ENCODE measurements at regions not wholly inside any gene's neighbourhood (a gene's known extent, or its start where the extent isn't known, plus 50 kb on each side); places are given as distances from the start of the nearest gene placed in this dataset.

- no peak for TF ChIP-seq TCF12 (IDR thresholded peaks at IDR 0.05; ENCODE audit: low read depth)
- TF ChIP-seq USF1 (IDR thresholded peaks at IDR 0.05), result no peak
- no peak for TF ChIP-seq CEBPB (IDR thresholded peaks at IDR 0.05)
- no peak for TF ChIP-seq REST (IDR thresholded peaks at IDR 0.05; ENCODE audit: low read depth)
- no peak for TF ChIP-seq YY1 (IDR thresholded peaks at IDR 0.05; ENCODE audit: low read depth)
These were observed 200.3 kb downstream of the LSM5 start for GRCh38 chr7:32289651-32290414.

DNA sequence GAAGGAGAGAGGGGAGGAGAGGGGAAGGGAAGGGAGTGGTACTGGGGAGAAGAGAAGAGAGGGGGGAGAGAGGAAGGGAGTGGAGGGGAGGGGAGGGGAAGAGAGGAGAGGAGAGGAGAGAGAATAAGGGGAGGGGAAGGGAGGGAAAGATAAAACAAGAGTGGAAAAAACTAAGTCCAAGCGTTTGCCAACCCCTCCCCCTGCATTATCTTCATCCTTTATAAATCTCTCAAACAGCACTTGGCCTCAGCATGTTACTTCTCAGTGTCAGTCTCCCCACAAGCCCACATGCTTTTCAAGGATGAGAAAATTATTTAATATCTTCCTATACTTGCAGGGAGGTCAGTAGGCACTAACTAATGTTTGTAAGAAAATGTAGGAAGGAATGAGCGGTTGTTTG is 204.5 kb downstream of the LSM5 start:
- TF ChIP-seq REST (IDR thresholded peaks at IDR 0.05; ENCODE audit: low read depth), result no peak
- TF ChIP-seq CREB1 (IDR thresholded peaks at IDR 0.05; ENCODE audit: low read depth), result no peak
- TF ChIP-seq YY1 (IDR thresholded peaks at IDR 0.05; ENCODE audit: low read depth), result no peak
- TF ChIP-seq CEBPB (IDR thresholded peaks at IDR 0.05), result no peak
- TF ChIP-seq TAF1 (IDR thresholded peaks at IDR 0.05; ENCODE audit: low read depth), result no peak
- no peak for TF ChIP-seq USF1 (IDR thresholded peaks at IDR 0.05)
- no peak for TF ChIP-seq ZBTB7A (IDR thresholded peaks at IDR 0.05; ENCODE audit: low read depth)
- TF ChIP-seq MAX (IDR thresholded peaks at IDR 0.05), result no peak
- no peak for TF ChIP-seq EGR1 (IDR thresholded peaks at IDR 0.05)
- no peak for TF ChIP-seq EP300 (IDR thresholded peaks at IDR 0.05; ENCODE audit: borderline replicate concordance)
- TF ChIP-seq TEAD4 (IDR thresholded peaks at IDR 0.05), result no peak
- no peak for TF ChIP-seq NFIC (IDR thresholded peaks at IDR 0.05)
- no peak for TF ChIP-seq RAD21 (IDR thresholded peaks at IDR 0.05; ENCODE audit: low read depth)
- TF ChIP-seq TCF12 (IDR thresholded peaks at IDR 0.05; ENCODE audit: low read depth), result no peak
- no peak for TF ChIP-seq FOXM1 (IDR thresholded peaks at IDR 0.05; ENCODE audit: borderline replicate concordance, low read depth)

- TF ChIP-seq MAX (IDR thresholded peaks at IDR 0.05) (no peak), NFIC (IDR thresholded peaks at IDR 0.05) (no peak), EGR1 (IDR thresholded peaks at IDR 0.05) (no peak), RAD21 (IDR thresholded peaks at IDR 0.05; ENCODE audit: low read depth) (no peak), CREB1 (IDR thresholded peaks at IDR 0.05; ENCODE audit: low read depth) (no peak), CEBPB (IDR thresholded peaks at IDR 0.05) (no peak), TEAD4 (IDR thresholded peaks at IDR 0.05) (no peak), ZBTB7A (IDR thresholded peaks at IDR 0.05; ENCODE audit: low read depth) (no peak), FOXM1 (IDR thresholded peaks at IDR 0.05; ENCODE audit: borderline replicate concordance, low read depth) (no peak), TAF1 (IDR thresholded peaks at IDR 0.05; ENCODE audit: low read depth) (no peak), REST (IDR thresholded peaks at IDR 0.05; ENCODE audit: low read depth) (no peak), TCF12 (IDR thresholded peaks at IDR 0.05; ENCODE audit: low read depth) (no peak), YY1 (IDR thresholded peaks at IDR 0.05; ENCODE audit: low read depth) (no peak), EP300 (IDR thresholded peaks at IDR 0.05; ENCODE audit: borderline replicate concordance) (no peak), USF1 (IDR thresholded peaks at IDR 0.05) (no peak)
These were observed 206.6 kb downstream of the LSM5 start for GRCh38 chr7:32283546-32283945.

GRCh38 chr7:32279500-32279899 is 209.3 kb upstream of the PDE1C start:
- TF ChIP-seq EP300 (IDR thresholded peaks at IDR 0.05; ENCODE audit: borderline replicate concordance), result no peak
- no peak for TF ChIP-seq REST (IDR thresholded peaks at IDR 0.05; ENCODE audit: low read depth)
- TF ChIP-seq ZBTB7A (IDR thresholded peaks at IDR 0.05; ENCODE audit: low read depth), result no peak
- TF ChIP-seq YY1 (IDR thresholded peaks at IDR 0.05; ENCODE audit: low read depth), result no peak
- TF ChIP-seq EGR1 (IDR thresholded peaks at IDR 0.05), result no peak
- TF ChIP-seq FOXM1 (IDR thresholded peaks at IDR 0.05; ENCODE audit: borderline replicate concordance, low read depth), result no peak
- no peak for TF ChIP-seq TCF12 (IDR thresholded peaks at IDR 0.05; ENCODE audit: low read depth)
- no peak for TF ChIP-seq USF1 (IDR thresholded peaks at IDR 0.05)
- TF ChIP-seq NFIC (IDR thresholded peaks at IDR 0.05), result no peak
- TF ChIP-seq CEBPB (IDR thresholded peaks at IDR 0.05), result no peak
- TF ChIP-seq TAF1 (IDR thresholded peaks at IDR 0.05; ENCODE audit: low read depth), result no peak
- no peak for TF ChIP-seq MAX (IDR thresholded peaks at IDR 0.05)

Data from Ishikawa (cell line).